ENCODE measurements at regions not wholly inside any gene's neighbourhood (a gene's known extent, or its start where the extent isn't known, plus 50 kb on each side); places are given as distances from the start of the nearest gene placed in this dataset.
"Not testable (repeated sequence)": the region's sequence is repeated elsewhere in the genome, so short reads cannot be mapped to it uniquely, and the experiment has no call there.

GRCh38 chr20:59466107-59466815 lies 138.1 kb upstream of the PHACTR3 start:
- DNase-seq: no peak

GRCh38 chr20:59468831-59469230 lies 135.5 kb upstream of the PHACTR3 start:
- DNase-seq: no peak

- no peak for DNase-seq
Observed at GRCh38 chr20:59469267-59470252, 134.8 kb upstream of the PHACTR3 start.

GRCh38 chr20:59470521-59470920 lies 133.8 kb upstream of the PHACTR3 start:
- DNase-seq: no peak

GRCh38 chr20:59471653-59472421 lies 132.5 kb upstream of the PHACTR3 start:
- no peak for DNase-seq

GRCh38 chr20:59473742-59474141 lies 130.6 kb upstream of the PHACTR3 start:
- no peak for DNase-seq

- no peak for DNase-seq
Observed at GRCh38 chr20:59481067-59481466, 123.3 kb upstream of the PHACTR3 start.

GRCh38 chr20:59481477-59482018 lies 122.8 kb upstream of the PHACTR3 start:
- no peak for DNase-seq

GRCh38 chr20:59482351-59483187 lies 121.8 kb upstream of the PHACTR3 start:
- no peak for DNase-seq

GRCh38 chr20:59483481-59483880 lies 120.9 kb upstream of the PHACTR3 start:
- DNase-seq: no peak

GRCh38 chr20:59484228-59484627 lies 120.1 kb upstream of the PHACTR3 start:
- no peak for DNase-seq

- no peak for DNase-seq
Observed at GRCh38 chr20:59485576-59486454, 118.5 kb upstream of the PHACTR3 start.

GRCh38 chr20:59488459-59488858 lies 115.9 kb upstream of the PHACTR3 start:
- DNase-seq: not testable (repeated sequence)

GRCh38 chr20:59490196-59491004 lies 113.9 kb upstream of the PHACTR3 start:
- DNase-seq: not testable (repeated sequence)

GRCh38 chr20:59491884-59492283 lies 112.5 kb upstream of the PHACTR3 start:
- no peak for DNase-seq

GRCh38 chr20:59493926-59494325 lies 110.4 kb upstream of the PHACTR3 start:
- no peak for DNase-seq

GRCh38 chr20:59495166-59495565 lies 109.2 kb upstream of the PHACTR3 start:
- no peak for DNase-seq

- peak; percentile 1 to 11 for DNase-seq
Observed at GRCh38 chr20:59495894-59496510, 108.3 kb upstream of the PHACTR3 start.

GRCh38 chr20:59498291-59498690 lies 106.0 kb upstream of the PHACTR3 start:
- no peak for DNase-seq

Measured in bone marrow (tissue), 2 donors.